Fibroblast of the aortic adventitia (primary cell): ENCODE measurements at regions not wholly inside any gene's neighbourhood (a gene's known extent, or its start where the extent isn't known, plus 50 kb on each side); places are given as distances from the start of the nearest gene placed in this dataset.
"Not testable (repeated sequence)": the region's sequence is repeated elsewhere in the genome, so short reads cannot be mapped to it uniquely, and the experiment has no call there.

Experiments
- DNase-seq: peaks from one replicate; pipeline ENCODE4 v3.0.0-alpha.2; 2010; ENCODE audit warnings: low read depth
- H3K4me3 ChIP-seq: 2 replicates; pipeline ENCODE4 v1.5.1; 2011; ENCODE audit warnings: low read depth, mild to moderate bottlenecking, control low read depth, low read length, moderate library complexity
- CTCF ChIP-seq: IDR thresholded peaks from 2 replicates; pipeline ENCODE4 v1.5.1; 2011; ENCODE audit warnings: mild to moderate bottlenecking, low read length, control low read depth, inconsistent platforms; ENCODE audit not compliant: insufficient read depth

GRCh38 chr12:34109390-34109789, 87.1 kb downstream of the ALG10 start:
- DNase-seq = no peak
- TF ChIP-seq CTCF = no peak
- H3K4me3 ChIP-seq = no peak overlapping the region

GRCh38 chr12:34109909-34110531, 87.7 kb downstream of the ALG10 start:
- not testable (repeated sequence) for DNase-seq, H3K4me3 ChIP-seq

GRCh38 chr12:34119366-34119765, 97.1 kb downstream of the ALG10 start:
- no peak overlapping the region for H3K4me3 ChIP-seq
- TF ChIP-seq CTCF = no peak
- DNase-seq = no peak

- no peak for TF ChIP-seq CTCF
- no peak overlapping the region for H3K4me3 ChIP-seq
- DNase-seq = no peak
Observed at GRCh38 chr12:34121360-34121759, 99.1 kb downstream of the ALG10 start.

GRCh38 chr12:34123092-34123491, 100.8 kb downstream of the ALG10 start:
- peak; percentile 58 for DNase-seq
- TF ChIP-seq CTCF = peak; percentile 82
- H3K4me3 ChIP-seq = not testable (repeated sequence)

GRCh38 chr12:34124608-34125007, 102.3 kb downstream of the ALG10 start:
- no peak for DNase-seq
- no peak for TF ChIP-seq CTCF
- no peak overlapping the region for H3K4me3 ChIP-seq

GRCh38 chr12:34126239-34126641, 103.9 kb downstream of the ALG10 start:
- peak overlapping the region; percentile 25 for H3K4me3 ChIP-seq
- no peak for TF ChIP-seq CTCF
- no peak for DNase-seq
